ENCODE measurements at regions not wholly inside any gene's neighbourhood (a gene's known extent, or its start where the extent isn't known, plus 50 kb on each side); places are given as distances from the start of the nearest gene placed in this dataset.
"Not testable (repeated sequence)": the region's sequence is repeated elsewhere in the genome, so short reads cannot be mapped to it uniquely, and the experiment has no call there.

DNA sequence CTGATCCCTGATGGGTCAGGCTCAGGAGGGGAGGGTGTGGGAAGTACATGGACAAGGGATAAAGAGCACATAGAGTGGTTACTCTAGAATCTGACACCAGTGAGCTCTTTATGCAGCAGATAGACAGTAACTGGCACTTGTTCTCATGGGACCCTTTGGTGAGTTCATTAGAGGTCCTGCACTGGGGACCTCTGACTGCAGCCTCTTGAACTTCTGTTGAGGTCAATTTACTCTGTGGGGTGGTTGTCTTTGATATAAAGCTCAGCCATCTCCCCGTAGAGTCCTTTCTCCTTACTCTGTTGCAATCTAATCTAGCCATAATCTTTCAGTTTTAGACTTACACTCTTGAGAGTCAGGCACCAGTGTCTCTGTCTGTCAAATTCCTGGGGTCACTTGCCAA, 222.4 kb downstream of the GPAT3 start:
- DNase-seq (no peak), ATAC-seq (ENCODE audit: low read depth) (no peak)
- H3K27ac Mint-ChIP-seq, result no peak overlapping the region
- H3K36me3 Mint-ChIP-seq, result no peaks in the 10 kb centered on the region
- no peaks in the 10 kb centered on the region for H3K9me3 Mint-ChIP-seq
- no peaks in the 10 kb centered on the region for H3K27me3 Mint-ChIP-seq
- H3K4me3 Mint-ChIP-seq, result no peak overlapping the region
- POLR2A ChIA-PET, result no interaction called here
- no peaks in the 10 kb centered on the region for H3K4me1 Mint-ChIP-seq

DNA sequence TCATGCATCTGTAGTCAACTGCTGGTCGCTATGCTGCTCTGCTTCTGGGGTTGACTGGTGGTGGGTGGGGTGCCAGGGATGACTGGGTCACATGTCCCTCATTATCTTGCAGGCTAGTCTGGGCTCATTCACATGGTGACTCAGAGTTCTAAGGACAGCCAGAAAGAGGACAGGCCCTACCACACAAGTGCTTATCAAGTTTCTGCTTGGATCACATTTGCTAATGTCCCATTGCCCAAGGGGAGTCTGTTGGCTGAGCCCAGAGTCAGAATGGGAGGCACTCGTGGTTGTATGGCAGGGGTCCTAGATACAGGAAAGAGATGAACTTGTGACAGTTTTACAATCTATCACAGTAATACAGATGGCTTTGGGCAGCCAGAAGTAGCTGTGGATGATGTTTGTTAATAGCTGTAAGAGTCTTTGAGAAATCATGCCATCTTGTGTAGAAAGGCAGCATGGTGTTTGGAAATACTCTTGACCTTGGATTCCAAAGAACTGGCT, 221.3 kb downstream of the GPAT3 start:
- ATAC-seq (ENCODE audit: low read depth) (no peak), DNase-seq (no peak)
- Mint-ChIP-seq H3K9me3 (no peaks in the 10 kb centered on the region), H3K4me1 (no peaks in the 10 kb centered on the region), H3K36me3 (no peaks in the 10 kb centered on the region), H3K27ac (no peak overlapping the region), H3K4me3 (no peak overlapping the region), H3K27me3 (no peaks in the 10 kb centered on the region)
- POLR2A ChIA-PET, result no interaction called here

DNA sequence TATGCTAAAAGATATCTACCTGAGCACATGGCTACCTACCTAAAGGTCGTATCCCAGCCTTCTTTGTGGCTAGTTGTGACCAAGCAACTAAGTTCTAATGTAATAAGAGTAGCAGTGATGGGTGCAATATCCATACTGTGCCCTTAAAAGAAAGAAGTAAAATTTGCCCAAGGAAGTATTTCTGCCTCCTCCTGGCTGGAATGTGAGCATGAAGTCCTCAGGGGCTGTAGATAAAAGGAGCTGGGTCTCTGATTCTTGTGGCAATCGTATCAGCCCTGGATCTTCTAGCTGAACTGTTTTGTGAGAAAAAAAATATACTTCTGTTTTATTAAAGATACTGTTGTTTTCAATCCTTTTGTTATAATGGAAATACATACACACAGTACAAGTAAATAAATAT, 217.4 kb downstream of the GPAT3 start:
- Mint-ChIP-seq H3K4me3 (no peak overlapping the region), H3K4me1 (no peaks in the 10 kb centered on the region), H3K9me3 (no peaks in the 10 kb centered on the region), H3K36me3 (no peaks in the 10 kb centered on the region), H3K27ac (no peak overlapping the region), H3K27me3 (no peaks in the 10 kb centered on the region)
- ATAC-seq (ENCODE audit: low read depth) (no peak), DNase-seq (no peak)
- POLR2A ChIA-PET, result no interaction called here

DNA sequence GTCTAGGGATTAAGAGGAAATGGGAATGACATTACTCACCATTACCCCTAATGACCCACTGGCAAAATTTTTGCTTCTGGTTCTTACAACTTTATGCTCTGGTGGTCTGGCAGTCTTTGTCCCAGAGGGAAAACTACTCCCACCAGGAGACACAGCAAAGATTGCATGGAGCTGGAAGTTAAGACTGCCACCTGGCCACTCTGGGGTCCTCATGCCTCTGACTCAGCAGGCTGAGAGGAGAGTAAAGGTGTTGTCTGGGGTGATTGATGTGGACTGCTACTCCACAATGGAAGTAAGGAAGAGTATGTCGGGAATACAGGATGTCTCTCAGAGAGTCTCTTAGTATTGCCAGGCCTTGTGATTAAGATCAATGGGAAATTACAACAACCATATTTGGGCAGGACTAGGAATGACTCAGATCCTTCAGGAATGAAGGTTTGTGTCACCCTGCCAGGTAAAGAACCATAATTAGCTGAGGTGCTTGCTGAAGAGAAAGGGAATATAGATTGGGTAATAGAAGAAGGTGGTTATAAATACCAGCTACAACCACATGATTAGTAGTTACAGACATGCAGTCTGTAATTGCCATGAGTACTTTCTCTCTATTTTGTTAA, 215.5 kb downstream of the GPAT3 start:
- Mint-ChIP-seq H3K27ac (no peak overlapping the region), H3K27me3 (no peaks in the 10 kb centered on the region), H3K4me1 (no peaks in the 10 kb centered on the region), H3K4me3 (no peak overlapping the region), H3K9me3 (no peaks in the 10 kb centered on the region), H3K36me3 (no peaks in the 10 kb centered on the region)
- DNase-seq, result no peak
- ATAC-seq (ENCODE audit: low read depth), result no peak
- POLR2A ChIA-PET, result no interaction called here

DNA sequence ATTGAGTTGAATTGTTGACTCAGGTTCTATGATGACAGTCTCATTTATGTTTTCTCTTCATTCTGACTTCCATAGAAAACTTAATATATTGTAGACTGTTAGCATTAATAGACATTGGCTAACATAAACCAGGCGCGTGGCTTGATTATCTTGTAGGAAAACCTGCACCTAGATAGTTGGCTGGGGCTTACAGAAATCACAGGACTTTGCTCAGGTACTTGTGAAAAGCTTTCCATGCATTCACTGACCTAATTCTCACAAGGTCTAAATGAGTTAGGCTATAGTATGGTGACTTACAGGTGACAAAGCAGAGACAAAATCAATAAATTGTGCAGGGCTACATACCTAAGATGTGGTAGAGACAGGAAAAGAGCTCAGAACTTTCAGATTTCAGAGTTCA, 212.8 kb downstream of the GPAT3 start:
- POLR2A ChIA-PET, result no interaction called here
- no peaks in the 10 kb centered on the region for H3K4me1 Mint-ChIP-seq
- no peak overlapping the region for H3K27ac Mint-ChIP-seq
- no peak overlapping the region for H3K4me3 Mint-ChIP-seq
- ATAC-seq (ENCODE audit: low read depth) (no peak), DNase-seq (no peak)
- H3K27me3 Mint-ChIP-seq, result no peaks in the 10 kb centered on the region
- H3K9me3 Mint-ChIP-seq, result no peaks in the 10 kb centered on the region
- H3K36me3 Mint-ChIP-seq, result no peaks in the 10 kb centered on the region

DNA sequence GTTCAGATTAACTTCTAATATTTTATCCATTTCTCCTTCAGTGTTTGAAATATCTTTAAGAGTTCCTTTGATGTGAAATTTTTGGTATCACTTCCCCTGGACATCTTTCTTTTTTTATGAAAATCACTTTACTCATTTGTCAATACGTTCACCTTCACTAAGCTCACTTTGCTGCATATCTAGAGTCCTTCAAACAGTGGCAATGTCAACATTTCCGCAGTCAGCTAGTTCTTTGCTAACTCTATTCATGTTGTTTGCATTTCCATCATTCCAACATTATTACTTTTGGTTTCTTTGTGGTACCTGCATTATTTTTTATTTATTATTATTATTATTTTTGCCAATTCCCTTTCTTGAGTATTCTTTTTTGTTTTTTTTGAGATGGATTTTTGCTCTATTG, 203.0 kb downstream of the GPAT3 start:
- Mint-ChIP-seq H3K27ac (no peak overlapping the region), H3K27me3 (peaks cover 10% of the 10 kb centered on the region), H3K9me3 (no peaks in the 10 kb centered on the region), H3K4me3 (no peak overlapping the region), H3K36me3 (no peaks in the 10 kb centered on the region), H3K4me1 (no peaks in the 10 kb centered on the region)
- ATAC-seq (ENCODE audit: low read depth) (no peak), DNase-seq (no peak)
- POLR2A ChIA-PET, result no interaction called here

DNA sequence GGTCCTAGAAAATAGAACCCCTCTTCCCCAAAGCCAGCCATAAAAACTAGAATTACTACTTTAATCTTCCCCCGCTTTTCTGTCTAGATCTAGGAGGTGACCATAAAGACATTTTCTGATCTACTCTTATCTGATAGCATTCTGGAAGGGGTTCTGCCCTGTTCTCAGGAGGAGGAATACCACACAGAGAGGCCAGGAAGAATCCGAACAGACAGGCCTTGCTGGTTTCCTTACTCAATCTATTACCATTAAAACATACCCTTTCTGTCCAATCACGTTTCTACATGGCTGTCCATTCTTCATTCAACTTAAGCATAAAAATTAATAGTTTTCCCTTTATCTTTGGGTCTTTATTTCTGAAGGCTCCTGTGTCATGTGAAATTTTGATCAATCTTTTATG, 198.7 kb downstream of the GPAT3 start:
- DNase-seq, result no peak
- no peak for ATAC-seq (ENCODE audit: low read depth)
- no peaks in the 10 kb centered on the region for H3K9me3 Mint-ChIP-seq
- H3K36me3 Mint-ChIP-seq, result no peaks in the 10 kb centered on the region
- H3K4me1 Mint-ChIP-seq, result no peaks in the 10 kb centered on the region
- H3K4me3 Mint-ChIP-seq, result no peak overlapping the region
- no peak overlapping the region for H3K27ac Mint-ChIP-seq
- H3K27me3 Mint-ChIP-seq, result peaks cover 3% of the 10 kb centered on the region
- POLR2A ChIA-PET, result no interaction called here

DNA sequence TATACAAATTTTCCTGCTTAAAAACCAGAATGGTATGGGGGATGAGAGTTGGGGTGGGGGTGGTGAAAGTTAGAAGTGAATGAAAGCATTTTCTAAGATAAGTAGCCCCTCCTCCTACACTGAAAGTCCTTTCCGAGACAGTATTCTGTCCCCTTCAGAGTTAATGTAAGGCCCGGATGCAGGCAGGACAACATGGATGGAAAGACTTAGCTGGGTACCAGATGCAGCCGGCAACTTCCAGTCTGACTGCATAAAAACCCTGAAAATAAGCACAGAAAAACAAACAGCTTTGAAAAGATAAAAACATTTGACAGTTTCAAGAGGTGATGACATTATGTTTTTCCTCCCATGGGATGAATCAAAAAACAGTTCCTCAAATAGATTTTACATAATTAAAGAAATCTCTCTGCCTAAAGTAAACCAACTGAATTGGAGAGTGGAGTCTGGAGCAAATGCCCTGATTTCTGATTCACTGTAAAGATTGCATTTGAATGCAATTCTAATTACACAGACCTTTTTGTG, 196.3 kb downstream of the GPAT3 start:
- H3K4me1 Mint-ChIP-seq, result no peaks in the 10 kb centered on the region
- ATAC-seq (ENCODE audit: low read depth), result no peak
- no peak overlapping the region for H3K27ac Mint-ChIP-seq
- POLR2A ChIA-PET, result no interaction called here
- H3K27me3 Mint-ChIP-seq, result peaks cover 3% of the 10 kb centered on the region
- DNase-seq, result no peak
- no peak overlapping the region for H3K4me3 Mint-ChIP-seq
- no peaks in the 10 kb centered on the region for H3K36me3 Mint-ChIP-seq
- no peaks in the 10 kb centered on the region for H3K9me3 Mint-ChIP-seq

DNA sequence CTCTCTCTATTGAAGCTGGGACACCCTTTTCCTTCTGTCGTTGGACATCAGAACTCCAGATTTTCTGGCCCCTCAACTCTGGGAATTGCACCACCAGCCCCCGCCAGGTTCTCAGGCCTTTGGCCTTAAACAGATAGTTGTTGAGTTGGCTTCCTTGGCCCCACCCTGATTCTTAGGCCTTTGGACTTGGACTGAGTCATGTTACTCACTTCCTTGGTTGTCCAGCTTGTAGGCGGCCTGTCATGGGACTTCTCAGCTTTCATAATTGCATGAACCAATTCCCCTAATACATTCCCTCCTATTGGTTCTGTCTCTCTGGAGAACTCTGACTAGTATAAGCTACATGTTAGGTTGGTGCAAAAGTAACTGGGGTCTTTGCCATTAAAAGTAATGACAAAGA, 195.7 kb downstream of the GPAT3 start:
- POLR2A ChIA-PET, result no interaction called here
- Mint-ChIP-seq H3K9me3 (no peaks in the 10 kb centered on the region), H3K27me3 (peaks cover 3% of the 10 kb centered on the region)

DNA sequence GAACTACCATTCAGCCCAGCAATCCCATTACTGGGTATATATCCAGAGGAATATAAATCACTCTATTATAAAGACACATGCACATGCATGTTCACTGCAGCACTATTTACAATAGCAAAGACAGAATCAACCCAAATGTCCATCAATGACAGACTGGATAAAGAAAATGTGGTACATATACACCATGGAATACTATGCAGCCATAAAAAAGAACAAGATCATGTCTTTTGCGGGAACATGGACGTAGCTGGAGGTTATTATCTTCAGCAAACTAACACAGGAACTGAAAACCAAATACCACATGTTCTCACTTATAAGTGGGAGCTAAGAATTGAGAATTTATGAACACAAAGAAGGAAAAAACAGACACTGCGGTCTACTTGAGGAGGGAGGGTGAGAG, 195.1 kb downstream of the GPAT3 start:
- ATAC-seq (ENCODE audit: low read depth); DNase-seq; H3K27ac Mint-ChIP-seq; H3K36me3 Mint-ChIP-seq; POLR2A ChIA-PET; H3K9me3 Mint-ChIP-seq; H3K27me3 Mint-ChIP-seq; H3K4me1 Mint-ChIP-seq; H3K4me3 Mint-ChIP-seq: not testable (repeated sequence)

More for the DNA sequence above, 195.7 kb downstream of the GPAT3 start:
- DNase-seq (no peak), ATAC-seq (ENCODE audit: low read depth) (no peak)
- Mint-ChIP-seq H3K4me1 (no peaks in the 10 kb centered on the region), H3K27ac (no peak overlapping the region), H3K36me3 (no peaks in the 10 kb centered on the region), H3K4me3 (no peak overlapping the region)

DNA sequence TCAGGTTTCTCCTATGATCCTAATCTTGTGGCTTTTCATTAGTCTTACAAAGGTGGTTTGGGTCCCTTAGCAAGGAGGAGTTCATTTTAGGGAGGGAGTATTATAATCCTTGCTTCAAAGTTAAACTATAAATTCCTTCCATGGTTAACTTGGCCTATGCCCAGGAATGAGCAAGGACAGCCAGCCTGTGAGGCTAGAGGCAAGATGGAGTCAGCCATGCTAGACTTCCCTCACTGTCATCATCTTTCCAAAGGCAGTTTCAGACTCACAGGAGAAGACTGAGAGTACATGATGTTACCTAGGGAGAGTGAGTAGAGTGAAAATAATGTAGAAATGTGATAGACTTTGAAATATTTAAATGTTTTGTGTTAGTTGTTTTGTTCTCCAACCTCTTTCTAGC, 192.3 kb downstream of the GPAT3 start:
- Mint-ChIP-seq H3K27ac (no peak overlapping the region), H3K4me3 (no peak overlapping the region), H3K9me3 (no peaks in the 10 kb centered on the region), H3K4me1 (no peaks in the 10 kb centered on the region), H3K36me3 (no peaks in the 10 kb centered on the region), H3K27me3 (no peaks in the 10 kb centered on the region)
- ATAC-seq (ENCODE audit: low read depth), result no peak
- DNase-seq, result no peak
- POLR2A ChIA-PET, result no interaction called here

DNA sequence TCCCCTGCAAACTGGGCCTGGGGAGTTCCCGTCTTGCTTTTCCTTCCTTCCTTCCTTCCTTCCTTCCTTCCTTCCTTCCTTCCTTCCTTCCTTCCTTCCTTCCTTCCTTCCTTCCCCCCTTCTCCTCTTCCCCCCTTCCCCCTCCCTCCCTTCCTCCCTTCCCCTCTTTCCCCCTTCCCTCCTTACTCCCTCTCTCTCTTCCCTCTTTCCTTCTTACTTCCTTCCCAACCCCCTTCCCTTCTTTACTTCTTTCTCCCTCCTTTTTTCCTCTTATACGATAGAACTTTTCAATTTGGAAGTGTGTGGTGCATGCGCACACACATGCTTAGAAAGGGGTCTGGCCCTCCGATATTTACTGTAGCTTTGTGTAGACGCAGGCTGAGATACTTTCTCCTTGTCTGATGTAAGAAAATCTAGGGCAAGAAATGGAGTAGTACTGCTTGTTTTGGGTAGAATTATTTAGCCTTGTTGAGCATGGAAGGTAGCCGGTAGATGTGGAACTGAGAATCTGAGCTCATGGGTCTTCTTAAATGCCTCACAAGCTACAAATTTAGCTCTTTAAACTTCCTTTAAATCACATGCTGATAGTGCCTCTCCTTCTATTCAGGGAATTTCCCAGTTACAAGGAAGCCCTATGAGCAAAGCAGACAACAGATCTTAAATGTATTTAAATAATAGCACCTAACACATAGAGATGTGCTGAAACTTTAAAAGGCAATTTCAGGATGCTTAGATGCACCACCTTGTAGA, 189.6 kb downstream of the GPAT3 start:
- Mint-ChIP-seq H3K36me3 (no peaks in the 10 kb centered on the region), H3K9me3 (no peaks in the 10 kb centered on the region), H3K27me3 (no peaks in the 10 kb centered on the region), H3K27ac (no peak overlapping the region), H3K4me3 (no peak overlapping the region), H3K4me1 (no peaks in the 10 kb centered on the region)
- ATAC-seq (ENCODE audit: low read depth) (no peak), DNase-seq (no peak)
- POLR2A ChIA-PET, result no interaction called here

DNA sequence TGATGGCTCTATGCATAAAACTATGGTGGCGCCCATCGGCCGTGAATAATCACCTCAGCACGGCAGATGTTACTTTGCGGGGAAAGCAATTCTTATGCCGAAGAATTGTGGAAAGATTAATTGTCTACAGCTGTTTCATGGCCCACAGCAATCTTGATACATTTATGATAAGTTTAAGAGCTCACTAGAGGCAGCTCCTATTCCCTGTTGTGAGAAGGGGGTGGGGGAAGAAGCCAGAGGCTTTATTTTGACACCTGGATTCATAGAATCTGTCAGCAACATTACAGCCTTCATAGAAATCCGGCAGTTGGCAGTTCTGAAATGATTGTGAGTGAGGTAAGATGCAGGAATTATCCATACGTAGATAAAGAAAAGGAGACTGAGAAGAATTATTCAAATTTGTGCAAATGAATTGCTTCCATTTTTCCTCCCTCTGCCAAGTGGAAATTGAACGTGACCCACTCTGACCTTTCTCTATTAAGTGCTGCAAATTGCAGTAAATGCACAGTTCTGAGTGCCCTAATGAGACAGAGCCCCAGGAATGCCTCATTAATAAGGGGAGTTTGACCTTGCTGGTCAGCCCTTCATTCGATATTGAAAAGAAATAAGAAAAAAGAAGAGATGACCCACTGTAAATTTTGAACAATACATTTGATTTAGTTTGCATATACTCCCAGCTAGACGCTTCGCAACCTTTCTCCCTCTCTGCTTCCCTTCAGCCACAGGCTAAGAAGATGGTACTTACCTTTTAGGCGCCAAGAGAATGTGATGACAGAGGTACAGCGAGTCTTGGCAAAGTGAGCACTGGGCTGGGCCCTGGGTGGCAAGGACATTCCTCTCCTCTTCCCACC, 188.8 kb downstream of the GPAT3 start:
- Mint-ChIP-seq H3K4me1 (no peaks in the 10 kb centered on the region), H3K27me3 (no peaks in the 10 kb centered on the region), H3K36me3 (no peaks in the 10 kb centered on the region), H3K4me3 (no peak overlapping the region), H3K27ac (no peak overlapping the region), H3K9me3 (no peaks in the 10 kb centered on the region)
- DNase-seq (no peak), ATAC-seq (ENCODE audit: low read depth) (no peak)
- POLR2A ChIA-PET, result no interaction called here

DNA sequence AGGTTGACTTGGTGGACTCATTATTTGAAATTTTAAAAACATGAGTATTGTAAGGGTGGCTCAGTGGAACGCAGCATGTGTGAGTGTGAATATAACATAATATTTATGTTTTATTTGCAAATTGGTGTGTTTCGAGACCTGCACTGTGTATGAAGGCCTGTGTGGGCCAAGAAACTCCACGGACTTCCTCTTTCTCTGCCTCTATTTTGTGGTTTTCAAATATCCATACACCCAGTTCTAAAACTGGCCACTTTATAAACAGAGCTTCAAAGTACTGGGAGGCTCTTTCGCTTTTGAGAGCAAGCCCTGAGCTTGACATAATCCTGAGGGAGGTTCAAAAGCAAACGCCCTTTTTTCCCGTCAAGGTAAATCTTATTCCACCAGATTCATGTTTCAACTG, 187.7 kb downstream of the GPAT3 start:
- H3K27ac Mint-ChIP-seq, result no peak overlapping the region
- no peaks in the 10 kb centered on the region for H3K9me3 Mint-ChIP-seq
- H3K4me1 Mint-ChIP-seq, result no peaks in the 10 kb centered on the region
- H3K27me3 Mint-ChIP-seq, result no peaks in the 10 kb centered on the region
- ATAC-seq (ENCODE audit: low read depth) (no peak), DNase-seq (no peak)
- H3K4me3 Mint-ChIP-seq, result no peak overlapping the region
- H3K36me3 Mint-ChIP-seq, result no peaks in the 10 kb centered on the region
- POLR2A ChIA-PET, result no interaction called here
